Hematopoietic multipotent progenitor cell treated with erythropoietin and hydrocortisone succinate and interleukin-3 and kit ligand, for 4 days (in vitro differentiated cells): ENCODE measurements at regions not wholly inside any gene's neighbourhood (a gene's known extent, or its start where the extent isn't known, plus 50 kb on each side); places are given as distances from the start of the nearest gene placed in this dataset.
"Not testable (repeated sequence)": the region's sequence is repeated elsewhere in the genome, so short reads cannot be mapped to it uniquely, and the experiment has no call there.

Experiments
- DNase-seq: peaks from one replicate; pipeline ENCODE4 v3.0.0-alpha.2; 2015

DNA sequence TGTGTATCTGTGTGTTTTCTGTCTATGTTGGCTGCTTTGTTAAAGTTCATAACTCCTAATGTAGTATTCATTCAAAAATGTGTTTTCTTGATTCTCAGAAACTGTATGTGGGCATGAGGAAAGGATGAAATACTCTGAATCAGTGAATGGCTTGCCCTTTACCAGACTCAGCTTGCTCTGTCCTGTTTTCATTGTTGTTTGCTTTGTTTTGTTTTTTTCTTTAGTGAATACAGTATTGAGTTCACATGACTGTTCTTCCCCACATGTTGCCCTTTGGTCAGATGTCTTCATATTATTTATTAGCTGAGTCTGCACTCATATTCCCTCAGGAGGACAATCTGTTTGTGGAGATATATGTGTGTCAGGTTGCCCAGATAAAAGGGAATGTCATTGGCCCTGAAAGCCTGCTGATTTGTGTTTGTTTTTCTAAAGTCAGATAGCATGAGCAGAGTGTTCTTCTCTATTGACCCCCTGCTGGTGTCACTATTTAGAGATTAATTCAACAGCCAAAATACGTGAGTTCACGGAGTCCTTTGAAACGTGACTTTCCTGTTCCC, 1184.4 kb downstream of the RPA4 start:
- no peak for DNase-seq

- DNase-seq = no peak
These were observed 1187.6 kb downstream of the RPA4 start for GRCh38 chrX:98071331-98071730.

GRCh38 chrX:98077440-98077839, 1193.7 kb downstream of the RPA4 start:
- no peak for DNase-seq

GRCh38 chrX:98111684-98112083, 1228.0 kb downstream of the RPA4 start:
- DNase-seq = no peak

DNA sequence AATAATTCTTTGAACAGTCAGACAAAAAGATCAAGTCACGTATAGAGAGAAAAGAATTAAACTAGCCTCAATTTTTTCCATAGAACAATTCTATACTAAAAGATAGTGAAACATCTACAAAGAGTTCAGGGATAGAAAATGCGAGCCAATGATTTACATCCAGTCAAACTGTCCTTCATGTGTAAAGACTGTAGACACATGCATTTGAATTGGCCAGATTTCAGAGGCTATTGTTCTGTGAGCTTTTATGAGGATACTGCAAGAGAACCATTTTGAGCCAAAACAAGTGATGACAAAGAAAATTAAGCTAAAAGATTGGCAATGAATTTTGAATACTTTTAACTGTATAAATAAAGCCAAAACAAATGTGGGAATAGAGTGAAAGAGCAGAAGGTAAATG, 1230.3 kb downstream of the RPA4 start:
- no peak for DNase-seq

DNA sequence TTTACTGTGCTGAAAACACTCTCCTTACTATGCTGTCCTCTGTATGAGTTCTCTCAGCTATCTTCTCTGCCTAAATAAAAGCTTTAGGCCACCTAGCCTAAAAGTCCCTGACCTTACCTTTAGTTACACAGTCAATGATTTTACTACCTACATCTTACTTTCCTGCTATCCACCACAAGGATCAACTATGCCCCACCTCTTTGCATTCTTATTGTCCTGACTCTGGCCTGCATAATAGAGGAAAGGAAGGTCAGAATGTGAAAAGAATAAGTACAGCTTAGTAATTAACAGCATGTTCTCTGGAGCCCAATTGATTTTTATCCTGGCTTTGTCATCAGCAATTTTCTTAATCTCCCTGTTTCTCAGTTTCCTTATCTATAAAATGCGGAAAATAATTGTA, 1257.8 kb downstream of the RPA4 start:
- no peak for DNase-seq

DNA sequence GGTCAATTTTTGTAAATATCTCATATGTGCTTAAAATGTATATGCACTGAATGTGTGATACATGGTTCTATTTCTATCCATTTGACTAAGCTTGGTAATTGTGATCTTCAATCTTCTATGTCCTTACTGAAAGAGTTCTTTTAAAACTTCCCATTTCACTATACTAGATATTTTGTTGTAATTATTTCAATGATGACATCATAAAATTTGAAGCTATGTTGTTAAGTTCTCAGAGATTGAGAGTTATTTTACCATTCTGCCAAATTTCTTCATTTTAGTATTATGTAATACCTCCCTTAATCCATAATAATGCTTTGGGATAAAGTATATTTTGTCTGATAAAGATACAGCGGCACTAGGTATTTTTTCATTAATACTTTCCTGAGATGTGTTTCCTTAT, 1307.3 kb downstream of the RPA4 start:
- DNase-seq = no peak

- peak; percentile 26 for DNase-seq
These were observed 1310.3 kb downstream of the RPA4 start for GRCh38 chrX:98194036-98194435.

- DNase-seq = no peak
These were observed 1320.1 kb downstream of the RPA4 start for GRCh38 chrX:98203800-98204199.

GRCh38 chrX:98207947-98208346, 1324.2 kb downstream of the RPA4 start:
- DNase-seq = no peak

- no peak for DNase-seq
These were observed 1347.3 kb downstream of the RPA4 start for GRCh38 chrX:98231003-98231402.

- DNase-seq = not testable (repeated sequence)
These were observed 1356.4 kb downstream of the RPA4 start for GRCh38 chrX:98240061-98240460.

DNA sequence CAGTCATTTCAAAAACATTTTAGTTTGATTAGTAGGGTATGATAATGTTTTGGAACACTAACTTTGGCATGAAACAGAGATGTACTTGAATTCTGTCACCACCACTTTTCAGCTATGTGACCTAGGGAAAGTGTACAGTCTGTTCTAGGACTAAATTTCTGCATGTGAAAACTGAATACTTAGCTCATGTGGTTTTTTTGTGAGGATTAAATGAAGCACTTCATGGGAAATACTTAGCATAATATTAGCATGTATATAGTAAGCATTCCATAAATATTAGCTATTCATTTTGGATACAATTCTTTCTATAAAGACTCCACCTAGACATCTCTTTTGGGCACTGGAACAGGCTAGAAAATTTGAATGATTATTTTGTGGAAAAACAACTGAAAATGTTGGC, 1379.4 kb downstream of the RPA4 start:
- DNase-seq = no peak

GRCh38 chrX:98289726-98290125, 1406.0 kb downstream of the RPA4 start:
- no peak for DNase-seq

DNA sequence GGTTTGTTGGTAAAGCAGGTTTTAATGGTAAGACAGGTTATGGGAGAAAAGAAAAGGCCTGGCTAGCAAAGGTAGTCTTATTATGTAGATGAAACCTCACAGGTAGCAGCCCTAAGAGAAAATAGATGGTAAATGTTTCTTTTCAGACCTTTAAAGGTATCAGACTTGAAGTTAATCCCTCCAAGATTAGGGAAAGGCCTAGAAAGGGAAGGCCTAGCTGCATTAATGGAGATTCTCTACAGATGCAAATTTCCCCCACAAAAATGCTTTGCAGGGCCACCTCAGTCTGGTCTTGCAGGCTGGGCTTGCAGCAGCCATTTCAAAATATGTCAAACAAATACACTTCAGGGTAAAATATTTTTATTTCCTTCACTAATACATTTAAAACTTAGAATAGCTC, 1410.6 kb downstream of the RPA4 start:
- no peak for DNase-seq

DNA sequence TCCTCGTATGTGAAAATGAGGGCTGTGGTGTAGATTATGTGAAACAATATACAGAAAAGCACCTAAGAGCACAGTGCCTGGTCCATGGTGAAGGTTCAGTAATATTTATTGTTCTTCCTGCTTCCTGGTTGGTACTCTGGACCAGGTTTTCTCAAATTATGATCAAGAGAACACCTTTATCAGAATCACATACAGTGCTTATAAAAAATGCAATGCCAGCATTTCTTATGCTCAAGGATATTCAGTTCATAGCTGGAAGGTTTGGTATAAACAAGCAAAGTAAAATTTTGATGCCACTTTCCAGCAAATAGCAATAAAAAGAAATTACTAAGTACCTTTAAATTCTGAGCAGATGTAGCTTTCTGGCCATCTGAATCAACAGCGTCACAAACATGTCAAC, 1412.4 kb downstream of the RPA4 start:
- DNase-seq = no peak

- DNase-seq = no peak
These were observed 1416.1 kb downstream of the RPA4 start for GRCh38 chrX:98299785-98300184.

- not testable (repeated sequence) for DNase-seq
These were observed 1416.8 kb downstream of the RPA4 start for GRCh38 chrX:98300536-98300935.

DNA sequence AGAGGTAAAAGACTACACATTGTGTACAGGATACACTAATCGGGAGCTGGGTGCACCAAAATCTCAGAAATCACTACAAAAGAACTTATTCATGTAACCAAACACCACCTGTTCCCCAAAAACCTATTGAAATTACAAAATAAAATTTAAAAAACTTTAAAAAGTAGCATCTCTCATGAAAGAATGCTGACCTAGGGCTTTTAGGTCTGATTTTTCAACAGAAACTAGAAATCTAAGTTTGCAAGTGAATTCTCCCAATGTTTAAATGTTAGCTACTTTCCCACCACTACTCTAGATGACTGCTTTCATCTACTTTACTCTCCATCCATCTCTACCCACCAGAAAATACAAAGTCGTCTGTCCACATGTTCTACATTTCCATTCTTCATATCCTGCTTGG, 1447.7 kb downstream of the RPA4 start:
- no peak for DNase-seq

- DNase-seq = no peak
These were observed 1454.8 kb downstream of the RPA4 start for GRCh38 chrX:98338544-98338943.

DNA sequence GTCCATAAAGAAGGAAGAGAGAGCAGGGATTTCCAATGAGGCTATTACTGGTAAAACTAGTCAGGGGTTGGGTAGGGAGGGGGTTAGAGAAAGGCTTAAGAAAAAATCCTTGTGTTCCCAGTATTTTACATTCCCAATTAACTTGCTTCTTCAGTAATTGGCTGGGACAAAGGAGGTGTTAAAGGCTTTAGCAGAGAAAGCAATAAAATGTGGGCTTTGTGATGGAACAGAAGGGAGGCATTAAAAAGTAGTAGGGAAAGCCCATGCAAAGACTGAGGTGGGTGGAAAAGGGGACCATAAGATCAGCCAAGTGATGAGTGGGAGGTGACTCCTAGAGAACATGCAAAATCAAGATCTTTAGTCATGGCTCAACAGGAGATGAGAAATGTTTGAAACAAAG, 1467.2 kb downstream of the RPA4 start:
- no peak for DNase-seq

DNA sequence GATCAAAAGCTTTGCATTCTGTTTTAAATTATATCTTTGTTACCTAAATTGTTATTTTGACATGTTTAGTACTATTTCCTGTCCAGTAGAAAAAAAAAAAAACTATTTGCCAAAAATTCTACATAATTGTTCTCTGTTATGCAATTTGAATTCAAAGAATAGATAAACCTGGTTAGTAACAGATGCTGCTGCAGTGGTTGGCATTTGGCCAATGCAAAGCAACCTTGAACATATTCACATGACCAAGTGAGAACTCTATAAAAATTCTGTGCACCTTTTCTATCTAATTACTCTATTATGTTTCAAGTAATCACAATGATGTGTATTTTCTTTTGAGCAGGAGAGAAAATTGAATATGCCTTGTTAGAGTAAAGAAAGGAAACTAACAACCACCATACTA, 1473.4 kb downstream of the RPA4 start:
- no peak for DNase-seq

DNA sequence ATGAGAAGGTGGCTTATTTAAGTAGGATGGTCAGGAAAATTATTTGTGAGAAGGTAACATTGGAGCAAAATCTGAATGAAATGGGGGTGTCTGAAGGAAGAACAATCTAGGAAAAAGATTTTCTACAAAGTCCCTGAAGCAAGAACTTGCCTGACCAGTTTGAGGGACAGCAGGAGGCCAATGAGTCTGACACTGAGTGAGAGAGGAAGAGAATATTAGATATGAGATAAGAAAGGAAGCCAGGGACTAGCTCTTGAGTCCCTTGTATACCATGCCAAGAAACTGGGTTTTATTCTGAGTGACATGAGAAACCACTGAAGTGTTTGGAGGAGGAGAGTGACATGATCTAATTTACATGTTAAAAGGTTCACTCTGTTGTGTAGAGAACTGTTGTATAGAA, 1478.9 kb downstream of the RPA4 start:
- DNase-seq = no peak

DNA sequence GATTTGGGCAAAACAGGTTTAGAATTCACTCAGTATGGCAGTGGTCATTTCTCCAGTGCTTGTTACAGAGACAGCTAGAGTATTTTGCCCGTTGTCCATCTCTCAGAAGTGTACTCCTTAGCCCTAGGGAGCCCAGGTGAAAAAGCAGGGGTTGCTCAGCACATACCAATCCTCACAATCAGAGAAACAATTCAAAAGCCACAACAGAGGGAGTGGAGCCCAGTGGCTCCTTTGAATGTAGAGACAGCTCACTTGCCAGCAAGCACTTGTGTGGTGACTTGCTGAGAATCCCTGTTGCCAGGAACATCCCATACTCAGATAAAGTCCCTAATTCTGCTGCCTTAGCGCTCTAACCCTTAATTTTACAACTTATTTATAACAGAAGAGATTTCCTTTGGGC, 1488.3 kb downstream of the RPA4 start:
- no peak for DNase-seq

GRCh38 chrX:98379134-98379533, 1495.4 kb downstream of the RPA4 start:
- no peak for DNase-seq

- DNase-seq = no peak
These were observed 1496.4 kb downstream of the RPA4 start for GRCh38 chrX:98380106-98380505.
